Subcutaneous abdominal adipose tissue (tissue), 5 donors: ENCODE measurements at regions not wholly inside any gene's neighbourhood (a gene's known extent, or its start where the extent isn't known, plus 50 kb on each side); places are given as distances from the start of the nearest gene placed in this dataset.

Experiments used
- H3K27ac ChIP-seq: one replicate; pipeline ENCODE4 v1.7.0; 2013; ENCODE audit warnings: low read depth, mild to moderate bottlenecking, inconsistent platforms, low read length, moderate library complexity
- H3K27me3 ChIP-seq, 5 donors: one replicate each; pipeline ENCODE4 v1.7.0; 2013; ENCODE audit warnings: low read length in 5 of 5, inconsistent platforms in 1 of 5; ENCODE audit not compliant: control insufficient read depth in 5 of 5, insufficient read depth in 4 of 5
- H3K36me3 ChIP-seq, 5 donors: one replicate each; pipeline ENCODE4 v1.7.0; 2013; ENCODE audit warnings: low read length in 5 of 5; ENCODE audit not compliant: control insufficient read depth in 5 of 5, insufficient read depth in 5 of 5
- H3K4me1 ChIP-seq, 5 donors: one replicate each; pipeline ENCODE4 v1.7.0; 2013; ENCODE audit warnings: low read length in 5 of 5, mild to moderate bottlenecking in 3 of 5, moderate library complexity in 1 of 5; ENCODE audit not compliant: control insufficient read depth in 5 of 5, insufficient read depth in 5 of 5
- H3K4me3 ChIP-seq, 5 donors: one replicate each; pipeline ENCODE4 v1.7.0; 2013; ENCODE audit warnings: low read length in 5 of 5, low read depth in 1 of 5
- H3K9ac ChIP-seq, 5 donors: one replicate each; pipeline ENCODE4 v1.7.0; 2013; ENCODE audit warnings: low read length in 5 of 5, mild to moderate bottlenecking in 4 of 5, moderate library complexity in 3 of 5
- H3K9me3 ChIP-seq, 5 donors: one replicate each; pipeline ENCODE4 v1.7.0; 2013; ENCODE audit warnings: low read length in 5 of 5; ENCODE audit not compliant: control insufficient read depth in 5 of 5
- donor health status: healthy.
- donor health status: healthy.
- donor health status: healthy.
- donor health status: healthy.
- donor health status: healthy.

DNA sequence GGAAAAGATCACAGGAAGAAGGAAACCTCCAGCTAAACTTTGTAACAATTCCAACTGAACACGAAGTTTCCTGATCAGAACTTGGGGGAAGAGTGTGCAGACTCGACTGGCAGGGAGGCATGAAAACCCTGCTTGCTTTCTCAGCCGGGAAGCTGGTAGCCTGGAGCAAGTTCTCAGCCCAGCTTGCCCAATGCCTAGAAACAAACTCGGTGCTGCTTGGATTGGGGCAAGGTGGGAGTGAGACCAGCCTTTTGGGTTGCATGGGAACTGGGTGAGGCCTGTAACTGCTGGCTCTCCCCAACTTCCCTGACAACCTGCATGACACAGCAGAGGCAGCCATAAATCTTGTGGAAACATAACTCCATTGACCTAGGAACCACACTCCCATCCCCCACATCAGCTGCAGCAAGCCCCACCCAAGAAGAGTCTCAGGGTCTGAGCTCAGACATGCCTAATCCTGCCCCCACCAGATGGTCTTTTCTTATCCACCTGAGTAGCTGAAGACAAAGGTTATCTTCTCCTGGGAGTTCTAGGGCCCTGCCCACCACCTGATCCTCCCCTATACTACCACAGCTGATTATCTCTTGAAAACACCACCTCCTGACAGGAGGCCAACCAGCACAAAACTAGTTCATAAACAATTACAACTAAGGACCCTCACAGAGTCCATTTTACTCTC is 1859.7 kb upstream of the CELF4 start:
- Histone ChIP-seq H3K9me3 (peaks cover 0 to 5% (median 0%) of the 10 kb centered on the region in 5 donors), H3K4me3 (peak overlapping the region in 1 of 5 donors; percentile 4), H3K4me1 (peaks cover 0 to 13% (median 9%) of the 10 kb centered on the region in 5 donors), H3K27ac (no peak overlapping the region), H3K27me3 (no peaks in the 10 kb centered on the region), H3K9ac (no peak overlapping the region), H3K36me3 (no peaks in the 10 kb centered on the region)

DNA sequence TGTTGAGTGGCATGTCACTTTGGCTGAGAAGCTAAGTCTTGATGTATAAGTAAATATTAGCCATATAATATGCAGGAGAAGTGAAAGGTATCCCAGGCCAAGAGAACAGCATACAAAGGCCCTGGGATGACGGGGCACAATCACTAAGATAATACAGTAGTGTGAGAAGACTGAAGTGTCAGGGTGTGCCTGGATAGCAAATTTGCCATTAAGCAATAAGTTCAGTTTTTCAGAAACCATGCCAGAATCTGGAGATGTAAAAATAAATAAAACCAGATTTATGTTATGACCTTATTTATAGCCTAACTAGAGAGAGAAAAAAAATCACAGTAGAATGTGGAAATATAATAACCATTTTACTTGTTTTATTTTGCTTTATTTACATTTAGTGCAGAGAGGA is 1858.7 kb upstream of the CELF4 start:
- H3K27me3 ChIP-seq = no peaks in the 10 kb centered on the region
- H3K4me3 ChIP-seq = no peak overlapping the region
- H3K9me3 ChIP-seq = peaks cover 0 to 5% (median 0%) of the 10 kb centered on the region in 5 donors
- no peak overlapping the region for H3K27ac ChIP-seq
- H3K36me3 ChIP-seq = no peaks in the 10 kb centered on the region
- peaks cover 0 to 13% (median 9%) of the 10 kb centered on the region in 5 donors for H3K4me1 ChIP-seq
- H3K9ac ChIP-seq = no peak overlapping the region

DNA sequence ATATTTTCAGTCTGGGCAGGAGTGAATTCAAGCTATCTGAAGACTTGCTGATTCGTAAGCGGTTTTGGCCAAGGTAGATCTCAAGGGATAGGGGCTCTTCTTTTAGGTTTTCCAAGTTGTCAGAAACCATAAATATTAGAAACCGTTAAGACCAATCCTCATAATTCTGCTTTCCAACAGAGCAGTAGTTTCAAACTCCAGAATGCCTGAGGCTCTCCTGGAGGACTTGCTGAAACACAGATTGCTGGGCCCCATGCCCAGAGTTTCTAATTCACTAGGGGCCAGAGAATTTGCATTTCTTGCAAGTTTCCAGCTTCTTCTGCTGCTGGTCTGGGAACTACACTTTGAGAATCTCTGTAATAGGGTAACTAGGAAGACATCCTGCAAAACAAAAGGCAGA is 1855.7 kb upstream of the CELF4 start:
- Histone ChIP-seq H3K27ac (no peak overlapping the region), H3K27me3 (no peaks in the 10 kb centered on the region), H3K4me1 (peaks cover 0 to 13% (median 9%) of the 10 kb centered on the region in 5 donors), H3K9me3 (peaks cover 0 to 5% (median 0%) of the 10 kb centered on the region in 5 donors), H3K36me3 (no peaks in the 10 kb centered on the region), H3K4me3 (no peak overlapping the region), H3K9ac (no peak overlapping the region)

DNA sequence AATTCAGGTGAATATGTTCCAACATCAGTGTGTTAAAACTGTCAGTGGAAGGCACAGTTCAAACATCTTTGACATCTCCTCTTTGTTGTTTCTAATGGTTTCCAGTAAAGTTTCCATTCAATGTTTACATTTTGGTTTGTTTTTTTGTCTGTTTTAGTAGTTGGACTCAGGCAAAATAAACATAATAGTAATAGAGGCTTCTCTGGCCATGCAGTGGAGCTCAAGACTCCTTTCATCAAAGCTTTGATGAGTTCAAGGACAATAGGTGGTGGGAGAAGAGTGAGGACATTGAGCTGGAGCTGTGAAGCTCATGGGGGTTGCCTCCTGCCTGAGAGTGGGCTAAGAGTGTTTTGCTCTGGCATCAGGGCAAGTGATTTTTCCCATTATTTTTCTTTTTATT is 1853.7 kb upstream of the CELF4 start:
- no peaks in the 10 kb centered on the region for H3K36me3 ChIP-seq
- no peaks in the 10 kb centered on the region for H3K9me3 ChIP-seq

DNA sequence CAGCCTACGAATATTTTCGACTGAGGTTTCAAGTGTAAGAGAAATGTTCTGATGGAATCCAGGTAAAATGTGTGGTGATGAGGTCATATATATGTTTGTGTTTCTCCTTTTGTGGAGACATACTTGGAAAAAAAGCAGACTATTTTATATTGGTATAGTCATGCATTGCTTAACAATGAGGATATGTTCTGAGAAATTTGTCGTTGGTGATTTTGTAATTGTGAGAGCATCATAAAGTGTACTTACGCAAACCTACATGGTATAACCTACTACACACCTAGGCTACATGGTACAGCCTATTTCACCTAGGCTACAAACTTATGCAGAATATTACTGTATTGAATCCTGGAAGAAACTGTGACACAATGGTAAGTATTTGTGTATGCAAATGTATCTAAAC is 1849.9 kb upstream of the CELF4 start:
- Histone ChIP-seq H3K9me3 (no peaks in the 10 kb centered on the region), H3K36me3 (no peaks in the 10 kb centered on the region), H3K4me1 (no peaks in the 10 kb centered on the region), H3K4me3 (no peak overlapping the region), H3K27me3 (no peaks in the 10 kb centered on the region), H3K9ac (no peak overlapping the region), H3K27ac (no peak overlapping the region)

More for the DNA sequence above, 1853.7 kb upstream of the CELF4 start:
- no peaks in the 10 kb centered on the region for H3K27me3 ChIP-seq
- no peak overlapping the region for H3K9ac ChIP-seq
- H3K4me3 ChIP-seq = no peak overlapping the region
- peaks cover 0 to 13% (median 9%) of the 10 kb centered on the region in 5 donors for H3K4me1 ChIP-seq
- H3K27ac ChIP-seq = no peak overlapping the region

DNA sequence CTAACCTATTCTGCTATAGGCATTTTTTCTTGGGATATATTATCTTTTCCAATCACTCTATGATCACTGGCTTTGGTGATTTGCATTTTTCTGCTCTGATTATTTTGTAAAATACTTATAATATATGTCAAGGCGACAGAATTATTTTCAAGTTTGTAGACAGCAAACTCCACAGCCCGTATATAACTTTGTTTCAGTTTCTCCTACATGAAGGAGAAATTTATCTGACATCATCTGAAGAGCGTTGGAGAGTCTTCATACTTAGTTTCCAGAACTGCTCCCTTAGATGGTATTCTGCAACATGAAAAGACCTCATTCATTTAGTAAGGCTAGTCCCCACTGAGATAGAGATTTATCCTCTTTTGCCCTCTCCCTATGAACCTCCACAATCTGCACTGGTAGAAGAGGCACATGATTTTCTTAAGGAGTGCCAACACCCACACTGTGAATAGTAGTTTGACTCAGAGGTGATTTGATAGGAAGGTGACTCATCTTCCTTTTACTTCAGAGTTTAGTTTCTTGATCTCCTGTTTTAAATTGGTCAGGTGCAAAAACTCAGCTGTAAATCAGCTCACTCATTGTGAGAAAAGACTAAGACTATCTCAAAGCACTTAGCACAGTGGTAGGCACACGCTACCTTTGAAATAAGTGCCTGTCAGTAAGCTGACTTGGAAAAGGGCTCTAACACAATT is 1848.6 kb upstream of the CELF4 start:
- Histone ChIP-seq H3K4me3 (no peak overlapping the region), H3K9ac (no peak overlapping the region), H3K27me3 (no peaks in the 10 kb centered on the region), H3K27ac (no peak overlapping the region), H3K9me3 (no peaks in the 10 kb centered on the region), H3K4me1 (no peaks in the 10 kb centered on the region), H3K36me3 (no peaks in the 10 kb centered on the region)

DNA sequence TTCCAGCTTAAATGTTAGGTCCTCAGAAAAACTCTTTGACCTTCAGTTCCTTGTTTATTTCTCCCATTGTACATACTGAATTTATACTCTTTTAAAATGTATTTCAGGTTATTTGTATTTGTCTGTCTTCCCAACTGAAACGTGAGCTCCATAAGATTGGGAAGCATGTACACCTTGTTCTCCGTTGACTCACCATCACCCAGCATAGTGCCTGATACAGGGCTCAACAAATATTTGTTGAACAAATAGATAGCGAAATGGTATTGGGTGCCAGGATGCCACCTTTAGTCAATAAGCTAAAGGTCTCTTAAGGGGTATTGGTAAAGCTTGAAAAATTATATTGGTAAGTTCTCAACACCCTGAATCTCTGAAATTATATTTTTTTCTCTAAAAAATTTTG is 1841.3 kb upstream of the CELF4 start:
- H3K4me1 ChIP-seq = no peaks in the 10 kb centered on the region
- H3K9ac ChIP-seq = no peak overlapping the region
- H3K36me3 ChIP-seq = no peaks in the 10 kb centered on the region
- no peak overlapping the region for H3K4me3 ChIP-seq
- no peak overlapping the region for H3K27ac ChIP-seq
- no peaks in the 10 kb centered on the region for H3K9me3 ChIP-seq
- no peaks in the 10 kb centered on the region for H3K27me3 ChIP-seq

DNA sequence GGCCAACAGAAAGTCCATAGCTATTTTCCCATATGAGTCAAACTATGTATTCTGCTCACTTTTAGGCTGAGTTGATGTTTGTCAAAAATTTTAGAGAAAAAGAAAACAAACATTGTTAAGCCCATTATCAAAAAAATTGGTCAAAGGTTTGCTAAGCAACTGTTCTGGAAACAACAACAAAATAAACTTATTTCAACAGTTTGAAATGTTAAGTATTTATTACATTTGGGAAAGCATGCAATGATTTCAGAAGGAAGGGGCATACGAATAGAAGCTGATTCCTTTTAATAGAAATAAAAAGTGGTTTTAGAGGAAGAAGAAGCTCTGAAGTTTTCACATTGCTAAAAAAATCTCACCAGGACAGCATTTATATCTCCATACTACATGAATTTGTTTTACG is 1837.5 kb upstream of the CELF4 start:
- Histone ChIP-seq H3K27me3 (no peaks in the 10 kb centered on the region), H3K27ac (no peak overlapping the region), H3K4me1 (no peaks in the 10 kb centered on the region), H3K9me3 (no peaks in the 10 kb centered on the region), H3K36me3 (no peaks in the 10 kb centered on the region), H3K9ac (no peak overlapping the region), H3K4me3 (no peak overlapping the region)

DNA sequence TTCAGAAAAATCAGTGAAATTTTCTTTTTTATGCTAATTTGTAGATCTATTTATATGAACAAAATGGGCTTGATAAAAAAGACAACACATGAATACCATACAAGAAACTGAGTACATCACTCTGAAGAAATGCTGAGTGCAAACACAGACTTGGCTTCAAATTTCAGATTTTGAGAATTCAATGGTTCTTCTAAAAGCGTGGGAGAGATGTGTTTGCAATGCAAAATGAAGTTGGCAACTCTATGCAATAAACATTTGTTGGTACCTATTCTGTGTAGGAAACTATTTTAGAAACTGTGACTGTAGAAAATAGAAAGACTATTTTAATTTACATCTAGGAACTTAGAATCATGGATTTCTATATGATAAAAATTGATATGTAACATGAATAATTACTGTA is 1834.1 kb upstream of the CELF4 start:
- Histone ChIP-seq H3K4me3 (no peak overlapping the region), H3K9ac (no peak overlapping the region), H3K36me3 (no peaks in the 10 kb centered on the region), H3K4me1 (no peaks in the 10 kb centered on the region), H3K27ac (no peak overlapping the region), H3K27me3 (no peaks in the 10 kb centered on the region), H3K9me3 (peaks cover 0 to 2% (median under 1%) of the 10 kb centered on the region in 5 donors)

DNA sequence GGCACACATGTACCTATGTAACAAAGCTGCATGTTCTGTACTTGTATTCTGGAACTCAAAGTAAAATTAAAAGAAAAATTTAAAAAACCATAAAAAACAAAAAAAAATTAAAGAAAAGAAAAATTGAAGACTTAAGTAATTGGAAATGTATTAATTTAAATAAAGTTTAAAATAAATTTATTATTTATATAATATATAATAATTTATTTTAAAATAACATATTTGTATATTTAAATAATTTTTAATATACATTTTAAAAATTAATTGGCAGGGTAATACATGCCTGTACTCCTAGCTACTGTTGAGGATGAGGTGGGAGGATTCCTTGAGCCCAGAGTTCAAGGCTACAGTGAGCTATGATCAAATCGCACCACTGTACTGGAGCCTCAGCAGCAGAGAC is 1830.6 kb upstream of the CELF4 start:
- no peak overlapping the region for H3K4me3 ChIP-seq
- H3K4me1 ChIP-seq = no peaks in the 10 kb centered on the region
- no peak overlapping the region for H3K9ac ChIP-seq
- no peaks in the 10 kb centered on the region for H3K27me3 ChIP-seq
- H3K9me3 ChIP-seq = peaks cover 0 to 8% (median 3%) of the 10 kb centered on the region in 5 donors
- H3K27ac ChIP-seq = no peak overlapping the region
- no peaks in the 10 kb centered on the region for H3K36me3 ChIP-seq
